Vagina (tissue), 2 donors: ENCODE measurements at regions not wholly inside any gene's neighbourhood (a gene's known extent, or its start where the extent isn't known, plus 50 kb on each side); places are given as distances from the start of the nearest gene placed in this dataset.

ENCODE experiments used
- DNase-seq, 2 donors: peaks; one replicate each; pipeline ENCODE4 v3.0.0-alpha.2; 2017; ENCODE audit errors: extremely low spot score in 2 of 2
- H3K27ac ChIP-seq: fragments of 200-600 bp; sonication (generic); one replicate; pipeline ENCODE4 v1.5.1; 2019
- H3K27me3 ChIP-seq: fragments of 200-600 bp; sonication (generic); one replicate; pipeline ENCODE4 v1.5.1; 2019
- H3K36me3 ChIP-seq, 2 donors: fragments of 200-600 bp; sonication (generic); one replicate each; pipeline ENCODE4 v1.5.1; 2017 to 2019
- H3K4me1 ChIP-seq: fragments of 200-600 bp; sonication (generic); one replicate; pipeline ENCODE4 v1.5.1; 2019
- H3K4me3 ChIP-seq, 2 donors: fragments of 200-600 bp; sonication (generic); 1 replicate in 1 of 2; 2 replicates in 1 of 2; pipeline ENCODE4 v1.5.1; 2016 to 2019
- H3K9me3 ChIP-seq: fragments of 200-600 bp; sonication (generic); one replicate; pipeline ENCODE4 v1.5.1; 2019
- CTCF ChIP-seq, 3 experiments: fragments of 450-650 bp in 2 of 3; fragments of 200-600 bp in 1 of 3; sonication (generic) in 1 of 3; IDR thresholded peaks; one replicate each; pipeline ENCODE4 v1.5.1; 2017 to 2019; ENCODE audit warnings: antibody characterized with exemption in 3 of 3, mild to moderate bottlenecking in 2 of 3, moderate library complexity in 2 of 3
- POLR2A ChIP-seq, 2 donors: fragments of 450-650 bp; IDR thresholded peaks; one replicate each; pipeline ENCODE4 v1.6.1; 2017; ENCODE audit warnings: antibody characterized with exemption in 2 of 2, mild to moderate bottlenecking in 2 of 2, moderate library complexity in 2 of 2
- POLR2AphosphoS5 ChIP-seq, 2 donors: sonication (generic); formaldehyde crosslinking; IDR thresholded peaks; one replicate each; pipeline ENCODE4 v1.9.0; 2017; ENCODE audit warnings: antibody characterized with exemption in 2 of 2, mild to moderate bottlenecking in 2 of 2, low read depth in 1 of 2; ENCODE audit not compliant: insufficient read depth in 1 of 2
- intact Hi-C: fragments of 100-400 bp; cut with DNase I; formaldehyde crosslinking; loops from one replicate; pipeline ENCODE4 v1.15.1; 2023

- Histone ChIP-seq H3K27me3 (no peaks in the 10 kb centered on the region), H3K4me3 (no peak overlapping the region), H3K36me3 (no peaks in the 10 kb centered on the region), H3K9me3 (no peaks in the 10 kb centered on the region), H3K4me1 (no peaks in the 10 kb centered on the region), H3K27ac (no peak overlapping the region)
- no peak for TF ChIP-seq POLR2A (IDR thresholded peaks at IDR 0.05)
- TF ChIP-seq POLR2AphosphoS5 (IDR thresholded peaks at IDR 0.05; ENCODE audit: insufficient read depth in 1 of 2, low read depth in 1 of 2) = no peak
- TF ChIP-seq CTCF (IDR thresholded peaks at IDR 0.05) = no peak
- intact Hi-C loops = no loop called here
- no peak for DNase-seq
These were observed 90.3 kb upstream of the XYLT1 start for GRCh38 chr16:17561056-17561455.

GRCh38 chr16:17560548-17560947 is 89.8 kb upstream of the XYLT1 start:
- Histone ChIP-seq H3K27ac (no peak overlapping the region), H3K36me3 (no peaks in the 10 kb centered on the region), H3K27me3 (no peaks in the 10 kb centered on the region), H3K9me3 (no peaks in the 10 kb centered on the region), H3K4me3 (no peak overlapping the region), H3K4me1 (no peaks in the 10 kb centered on the region)
- intact Hi-C loops = no loop called here
- no peak for DNase-seq
- TF ChIP-seq POLR2A (IDR thresholded peaks at IDR 0.05) (no peak), POLR2AphosphoS5 (IDR thresholded peaks at IDR 0.05; ENCODE audit: insufficient read depth in 1 of 2, low read depth in 1 of 2) (no peak), CTCF (IDR thresholded peaks at IDR 0.05) (no peak)

- H3K36me3 ChIP-seq = no peaks in the 10 kb centered on the region
- no peaks in the 10 kb centered on the region for H3K4me1 ChIP-seq
- H3K27me3 ChIP-seq = no peaks in the 10 kb centered on the region
- no peak overlapping the region for H3K4me3 ChIP-seq
- no peak for DNase-seq
- H3K9me3 ChIP-seq = no peaks in the 10 kb centered on the region
- TF ChIP-seq CTCF (IDR thresholded peaks at IDR 0.05) (no peak), POLR2A (IDR thresholded peaks at IDR 0.05) (no peak), POLR2AphosphoS5 (IDR thresholded peaks at IDR 0.05; ENCODE audit: insufficient read depth in 1 of 2, low read depth in 1 of 2) (no peak)
- intact Hi-C loops = no loop called here
- no peak overlapping the region for H3K27ac ChIP-seq
These were observed 88.6 kb upstream of the XYLT1 start for GRCh38 chr16:17559394-17559793.

GRCh38 chr16:17557949-17558348 is 87.2 kb upstream of the XYLT1 start:
- H3K27me3 ChIP-seq = no peaks in the 10 kb centered on the region
- H3K4me1 ChIP-seq = no peaks in the 10 kb centered on the region
- H3K36me3 ChIP-seq = no peaks in the 10 kb centered on the region
- H3K27ac ChIP-seq = no peak overlapping the region
- H3K4me3 ChIP-seq = no peak overlapping the region
- TF ChIP-seq CTCF (IDR thresholded peaks at IDR 0.05) (no peak), POLR2A (IDR thresholded peaks at IDR 0.05) (no peak), POLR2AphosphoS5 (IDR thresholded peaks at IDR 0.05; ENCODE audit: insufficient read depth in 1 of 2, low read depth in 1 of 2) (no peak)
- intact Hi-C loops = no loop called here
- DNase-seq = no peak
- H3K9me3 ChIP-seq = no peaks in the 10 kb centered on the region

DNA sequence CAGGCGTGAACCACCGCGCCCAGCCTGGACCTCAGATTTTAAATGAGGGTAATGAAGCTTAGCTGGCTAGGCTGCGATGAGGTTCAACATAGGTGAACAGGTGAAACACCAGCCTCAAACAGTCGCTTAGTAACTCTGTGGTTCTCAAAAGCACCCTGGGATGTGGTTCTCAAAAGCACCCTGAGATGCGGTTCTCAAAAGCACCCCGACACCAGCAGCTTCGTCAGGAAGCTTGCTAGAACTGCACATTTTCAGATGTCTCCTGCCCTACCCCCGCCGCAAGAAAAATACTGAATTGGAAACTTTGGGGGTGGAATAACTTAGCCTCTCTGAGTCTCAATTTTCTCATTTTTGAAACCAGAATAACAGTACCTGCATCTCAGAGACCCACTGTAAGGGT is 86.7 kb upstream of the XYLT1 start:
- Histone ChIP-seq H3K36me3 (no peaks in the 10 kb centered on the region), H3K4me3 (no peak overlapping the region), H3K27me3 (no peaks in the 10 kb centered on the region), H3K4me1 (no peaks in the 10 kb centered on the region), H3K27ac (no peak overlapping the region), H3K9me3 (no peaks in the 10 kb centered on the region)
- intact Hi-C loops = no loop called here
- TF ChIP-seq POLR2AphosphoS5 (IDR thresholded peaks at IDR 0.05; ENCODE audit: insufficient read depth in 1 of 2, low read depth in 1 of 2) = no peak
- TF ChIP-seq POLR2A (IDR thresholded peaks at IDR 0.05) = no peak
- TF ChIP-seq CTCF (IDR thresholded peaks at IDR 0.05) = no peak
- no peak for DNase-seq
